ENCODE measurements at regions not wholly inside any gene's neighbourhood (a gene's known extent, or its start where the extent isn't known, plus 50 kb on each side); places are given as distances from the start of the nearest gene placed in this dataset.

- Histone ChIP-seq H3K27me3 (ENCODE audit: insufficient read depth, low read length) (no peaks in the 10 kb centered on the region), H3K4me3 (replicated peaks in 1 of 2; ENCODE audit: low read depth in 1 of 2, low read length in 2 of 2) (no peak overlapping the region), H3K27ac (ENCODE audit: low read depth, low read length) (no peak overlapping the region), H3K4me2 (ENCODE audit: low read length) (no peak overlapping the region), H3K9ac (ENCODE audit: low read length) (no peak overlapping the region), H3K9me2 (ENCODE audit: insufficient read depth) (no peaks in the 10 kb centered on the region), H3K79me2 (ENCODE audit: insufficient read depth, low read length) (no peaks in the 10 kb centered on the region), H2AFZ (ENCODE audit: low read depth, low read length, poor library complexity, severe bottlenecking) (no peak overlapping the region), H3K36me3 (ENCODE audit: control insufficient read depth in 1 of 2, insufficient read depth in 2 of 2, low read length in 2 of 2) (no peaks in the 10 kb centered on the region), H3K9me3 (ENCODE audit: control insufficient read depth in 1 of 2, insufficient read depth in 1 of 2, low read depth in 1 of 2, low read length in 2 of 2) (no peaks in the 10 kb centered on the region), H3K4me1 (ENCODE audit: control insufficient read depth in 1 of 2, insufficient read depth in 2 of 2, low read length in 2 of 2) (no peaks in the 10 kb centered on the region), H4K20me1 (ENCODE audit: insufficient read depth) (no peaks in the 10 kb centered on the region)
- ATAC-seq (no peak), DNase-seq (ENCODE audit: low read depth, low spot score) (no peak)
- BruUV-seq (replicated peaks), result no TSS peak
- POLR2A ChIA-PET, result no interaction called here
- no peak for TF ChIP-seq ZFX (IDR thresholded peaks at IDR 0.05)
- TF ChIP-seq CTCF (IDR thresholded peaks at IDR 0.05 in 2 of 3, conservative IDR thresholded peaks at IDR 0.05 in 1 of 3; ENCODE audit: borderline replicate concordance in 1 of 3, insufficient read depth in 1 of 3, low read depth in 2 of 3, low read length in 2 of 3), result no peak
- TF ChIP-seq EZH2phosphoT487 (IDR thresholded peaks at IDR 0.05; ENCODE audit: borderline replicate concordance), result no peak
- no peak for TF ChIP-seq ATF3 (IDR thresholded peaks at IDR 0.05)
- TF ChIP-seq ELF1 (IDR thresholded peaks at IDR 0.05; ENCODE audit: borderline replicate concordance, low read depth), result no peak
- no peak for TF ChIP-seq EZH2 (IDR thresholded peaks at IDR 0.05)
- TF ChIP-seq POLR2AphosphoS5 (IDR thresholded peaks at IDR 0.05; ENCODE audit: low read depth, low read length), result no peak
- TF ChIP-seq REST (IDR thresholded peaks at IDR 0.05; ENCODE audit: low read depth), result no peak
- TF ChIP-seq ZBTB33 (IDR thresholded peaks at IDR 0.05; ENCODE audit: extremely low read depth, insufficient replicate concordance, low read length), result no peak
- TF ChIP-seq CBX3 (IDR thresholded peaks at IDR 0.05; ENCODE audit: low read depth), result no peak
- no peak for TF ChIP-seq CEBPB (IDR thresholded peaks at IDR 0.05; ENCODE audit: low read depth)
- intact Hi-C loops (cut with micrococcal nuclease), result no loop called here
- CTCF ChIA-PET, result no interaction called here
- RAD21 ChIA-PET (ENCODE audit: low non-redundant PET in 1 of 2, low total read pairs in 2 of 2, uncharacterized antibody in 2 of 2, unreplicated experiment in 2 of 2), result no interaction called here
These were observed 1092.2 kb downstream of the KCNT2 start for GRCh38 chr1:195516036-195516435.

Data from HCT116 (cell line).